Transverse colon (tissue), 4 donors: ENCODE measurements at regions not wholly inside any gene's neighbourhood (a gene's known extent, or its start where the extent isn't known, plus 50 kb on each side); places are given as distances from the start of the nearest gene placed in this dataset.

Experiments
- DNase-seq: peaks from one replicate; pipeline ENCODE4 v3.0.0-alpha.2; 2019
- H3K27ac ChIP-seq, 4 donors: fragments of 200-600 bp; sonication (generic); 2 replicates each; pipeline ENCODE4 v1.5.1; 2016 to 2018; ENCODE audit warnings: inconsistent platforms in 4 of 4
- H3K27me3 ChIP-seq: fragments of 200-600 bp; sonication (generic); 2 replicates; pipeline ENCODE4 v1.5.1; 2017; ENCODE audit warnings: inconsistent platforms
- H3K36me3 ChIP-seq, 4 donors: fragments of 200-600 bp; sonication (generic); 2 replicates each; pipeline ENCODE4 v1.5.1; 2017 to 2019; ENCODE audit warnings: inconsistent platforms in 4 of 4
- H3K4me1 ChIP-seq, 4 donors: fragments of 200-600 bp; sonication (generic); 2 replicates each; pipeline ENCODE4 v1.5.1; 2017 to 2020; ENCODE audit warnings: inconsistent platforms in 4 of 4
- H3K4me3 ChIP-seq, 4 donors: fragments of 200-600 bp; sonication (generic); 1 replicate in 1 of 4; 2 replicates in 3 of 4; pipeline versions ENCODE4 v1.5.1 to v1.6.1; 2017 to 2019; ENCODE audit warnings: inconsistent platforms in 4 of 4
- H3K9me3 ChIP-seq, 2 donors: fragments of 200-600 bp; sonication (generic); 2 replicates each; pipeline ENCODE4 v1.5.1; 2017 to 2019; ENCODE audit warnings: inconsistent platforms in 2 of 2
- EP300 ChIP-seq: sonication (generic); formaldehyde crosslinking; IDR thresholded peaks from one replicate; pipeline ENCODE4 v1.6.1; 2017; ENCODE audit warnings: antibody characterized with exemption, low read depth
- POLR2A ChIP-seq: fragments of 450-650 bp; IDR thresholded peaks from one replicate; pipeline ENCODE4 v1.6.1; 2016; ENCODE audit warnings: antibody characterized with exemption, mild to moderate bottlenecking, moderate library complexity
- POLR2AphosphoS5 ChIP-seq, 3 donors: sonication (generic); formaldehyde crosslinking; IDR thresholded peaks; one replicate each; pipeline ENCODE4 v1.6.1; 2016; ENCODE audit warnings: antibody characterized with exemption in 3 of 3
- WGBS, 2 donors: methylation state at CpG; one replicate each; pipeline ENCODE4 v1.1.5; 2018; ENCODE audit warnings: low coverage in 1 of 2; 5-methylcytosine and 5-hydroxymethylcytosine counted together
- in situ Hi-C, 4 donors: fragments of 200-750 bp; cut with MboI; loops; one replicate each; pipeline versions ENCODE4 v1.15.0 to v1.15.1; 2017; ENCODE audit warnings: low sequenced_read_pairs in 3 of 4, low pct_ligation_motif_present in 1 of 4, low pct_unique_long_range_greater_than_20kb in 1 of 4
- intact Hi-C: fragments of 100-400 bp; cut with DNase I; formaldehyde crosslinking; loops from one replicate; pipeline ENCODE4 v1.15.1; 2023; ENCODE audit warnings: low total_unique reads
- TF ChIP-seq, protein P1 (sequence below), 5 experiments: fragments of 200-600 bp in 3 of 5; fragments of 450-650 bp in 2 of 5; sonication (generic) in 3 of 5; IDR thresholded peaks; 1 replicate in 2 of 5; 2 replicates in 3 of 5; pipeline ENCODE4 v1.5.1; 2016 to 2017; ENCODE audit warnings: antibody characterized with exemption in 5 of 5, inconsistent platforms in 3 of 5, mild to moderate bottlenecking in 2 of 5, moderate library complexity in 1 of 5

DNA sequence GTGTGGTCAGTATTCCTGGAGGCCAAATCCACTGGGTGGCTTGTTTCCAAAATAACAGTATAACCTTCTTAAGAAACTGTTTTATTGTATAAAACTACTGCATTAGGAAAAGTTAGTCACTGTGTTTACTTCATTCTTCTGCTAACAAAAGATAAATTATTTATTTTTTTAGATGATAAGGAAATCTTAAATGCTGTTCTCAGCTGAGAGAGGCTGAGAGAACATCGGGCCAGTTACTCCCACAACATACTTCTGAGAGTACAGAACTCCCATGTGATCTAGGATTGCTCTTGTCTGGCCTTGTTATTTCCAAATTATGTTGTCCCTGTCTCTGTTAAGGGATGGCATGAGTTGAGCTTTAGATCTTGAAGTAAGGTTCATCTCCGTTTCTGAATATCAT, 96.7 kb upstream of the CXADR start:
- Histone ChIP-seq H3K4me1 (no peaks in the 10 kb centered on the region), H3K27ac (no peak overlapping the region), H3K4me3 (no peak overlapping the region), H3K9me3 (no peaks in the 10 kb centered on the region), H3K36me3 (no peaks in the 10 kb centered on the region), H3K27me3 (no peaks in the 10 kb centered on the region)
- TF ChIP-seq POLR2AphosphoS5 (IDR thresholded peaks at IDR 0.05), result no peak
- no peak for TF ChIP-seq EP300
- no peak for TF ChIP-seq POLR2A
- TF ChIP-seq, protein P1, sequence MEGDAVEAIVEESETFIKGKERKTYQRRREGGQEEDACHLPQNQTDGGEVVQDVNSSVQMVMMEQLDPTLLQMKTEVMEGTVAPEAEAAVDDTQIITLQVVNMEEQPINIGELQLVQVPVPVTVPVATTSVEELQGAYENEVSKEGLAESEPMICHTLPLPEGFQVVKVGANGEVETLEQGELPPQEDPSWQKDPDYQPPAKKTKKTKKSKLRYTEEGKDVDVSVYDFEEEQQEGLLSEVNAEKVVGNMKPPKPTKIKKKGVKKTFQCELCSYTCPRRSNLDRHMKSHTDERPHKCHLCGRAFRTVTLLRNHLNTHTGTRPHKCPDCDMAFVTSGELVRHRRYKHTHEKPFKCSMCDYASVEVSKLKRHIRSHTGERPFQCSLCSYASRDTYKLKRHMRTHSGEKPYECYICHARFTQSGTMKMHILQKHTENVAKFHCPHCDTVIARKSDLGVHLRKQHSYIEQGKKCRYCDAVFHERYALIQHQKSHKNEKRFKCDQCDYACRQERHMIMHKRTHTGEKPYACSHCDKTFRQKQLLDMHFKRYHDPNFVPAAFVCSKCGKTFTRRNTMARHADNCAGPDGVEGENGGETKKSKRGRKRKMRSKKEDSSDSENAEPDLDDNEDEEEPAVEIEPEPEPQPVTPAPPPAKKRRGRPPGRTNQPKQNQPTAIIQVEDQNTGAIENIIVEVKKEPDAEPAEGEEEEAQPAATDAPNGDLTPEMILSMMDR (IDR thresholded peaks at IDR 0.05), result no peak
- 65 to 70% methylated on average over 2 of the region's 2 CpGs for WGBS, 2 donors
- no peak for DNase-seq
- in situ Hi-C loops (no loop called here), intact Hi-C loops (no loop called here)

- TF ChIP-seq, protein P1 (IDR thresholded peaks at IDR 0.05), result no peak
- TF ChIP-seq POLR2A (no peak), EP300 (no peak), POLR2AphosphoS5 (IDR thresholded peaks at IDR 0.05) (no peak)
- intact Hi-C loops (no loop called here), in situ Hi-C loops (no loop called here)
- no peak overlapping the region for H3K4me3 ChIP-seq
- no peaks in the 10 kb centered on the region for H3K4me1 ChIP-seq
- H3K36me3 ChIP-seq, result no peaks in the 10 kb centered on the region
- DNase-seq, result no peak
- H3K9me3 ChIP-seq, result no peaks in the 10 kb centered on the region
- no peak overlapping the region for H3K27ac ChIP-seq
- WGBS, 2 donors, result 30 to 38% methylated on average over 2 of the region's 2 CpGs
- no peaks in the 10 kb centered on the region for H3K27me3 ChIP-seq
These were observed 89.9 kb upstream of the CXADR start for GRCh38 chr21:17422931-17423330.

GRCh38 chr21:17427157-17427556, 85.7 kb upstream of the CXADR start:
- in situ Hi-C loops (no loop called here), intact Hi-C loops (no loop called here)

DNA sequence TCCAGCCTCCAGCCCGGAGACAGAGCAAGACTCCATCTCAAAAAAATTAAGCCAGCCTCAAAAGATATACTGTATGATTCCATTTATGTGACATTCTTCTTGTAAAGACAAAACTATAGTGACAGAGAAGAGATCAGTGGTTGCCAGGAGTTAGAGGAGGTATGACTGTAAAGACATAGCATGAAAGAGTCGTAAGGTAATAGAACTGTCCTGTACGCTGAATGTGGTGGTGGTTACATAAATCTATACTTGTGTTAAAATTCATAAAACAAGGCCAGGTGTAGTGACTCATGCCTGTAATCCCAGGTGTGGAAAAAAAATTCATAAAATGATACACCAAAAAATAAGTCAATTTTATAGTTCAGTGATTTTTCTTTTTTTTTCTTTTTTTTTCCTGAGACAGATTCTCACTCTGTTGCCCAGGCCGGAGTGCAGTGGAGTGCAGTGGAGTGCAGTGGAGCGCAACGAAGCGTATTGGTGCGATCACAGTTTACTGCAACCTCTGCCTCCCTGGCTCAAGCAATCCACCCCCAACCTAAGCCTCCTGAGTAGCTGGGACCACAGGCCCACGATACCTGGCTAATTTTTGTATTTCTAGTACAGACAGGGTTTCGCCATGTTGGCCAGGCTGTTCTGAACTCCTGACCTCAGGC, 84.9 kb upstream of the CXADR start:
- in situ Hi-C loops (no loop called here), intact Hi-C loops (no loop called here)
- Histone ChIP-seq H3K4me1 (peaks cover 0 to 12% (median 2%) of the 10 kb centered on the region in 4 donors), H3K4me3 (no peak overlapping the region), H3K36me3 (no peaks in the 10 kb centered on the region), H3K27me3 (no peaks in the 10 kb centered on the region), H3K9me3 (no peaks in the 10 kb centered on the region), H3K27ac (no peak overlapping the region)
- TF ChIP-seq EP300 (no peak), POLR2AphosphoS5 (IDR thresholded peaks at IDR 0.05) (no peak), POLR2A (no peak)
- TF ChIP-seq, protein P1 (IDR thresholded peaks at IDR 0.05), result no peak
- no peak for DNase-seq
- 73 to 80% methylated on average over 9 to 10 of the region's 10 CpGs for WGBS, 2 donors

More at GRCh38 chr21:17427157-17427556, 85.7 kb upstream of the CXADR start:
- Histone ChIP-seq H3K27ac (no peak overlapping the region), H3K9me3 (no peaks in the 10 kb centered on the region), H3K36me3 (no peaks in the 10 kb centered on the region), H3K4me1 (peaks cover 0 to 12% (median 2%) of the 10 kb centered on the region in 4 donors), H3K27me3 (no peaks in the 10 kb centered on the region), H3K4me3 (no peak overlapping the region)
- TF ChIP-seq, protein P1 (IDR thresholded peaks at IDR 0.05), result no peak
- no peak for TF ChIP-seq POLR2A
- TF ChIP-seq POLR2AphosphoS5 (IDR thresholded peaks at IDR 0.05), result no peak
- no peak for TF ChIP-seq EP300
- no peak for DNase-seq
- WGBS, 2 donors, result 51 to 70% methylated on average over 7 of the region's 7 CpGs
